IMR-90 (cell line): ENCODE measurements at regions not wholly inside any gene's neighbourhood (a gene's known extent, or its start where the extent isn't known, plus 50 kb on each side); places are given as distances from the start of the nearest gene placed in this dataset.

Source experiments
- ATAC-seq: fragments of 200-7000 bp; cut with Tn5 transposase; 2 replicates; pipeline ENCODE4 v1.9.1; 2020; ENCODE audit warnings: low read depth, mild to moderate bottlenecking, moderate library complexity
- BruUV-seq: library from RNA; stranded (reverse); fragments of 400-500 nt; replicated peaks from 2 replicates; lab custom pipeline; 2021; lab: Mats Ljungman, UMichigan
- CTCF ChIA-PET: fragments of 300-600 bp; formaldehyde crosslinking; extraction: SDS; loops from one replicate; lab custom pipeline; 2021; ENCODE audit warnings: antibody characterized with exemption; lab: Yijun Ruan, JAX
- POLR2A ChIA-PET: fragments of 300-600 bp; sonication (Branson Sonifier 250); formaldehyde crosslinking; loops from one replicate; lab custom pipeline; 2022; ENCODE audit warnings: antibody characterized with exemption; ENCODE audit not compliant: unreplicated experiment; lab: Charles Lee
- DNase-seq: peaks from one replicate; pipeline ENCODE4 v3.0.0; 2013
- H2AFZ ChIP-seq: replicated peaks from 2 replicates; pipeline ENCODE3; 2013; ENCODE audit warnings: low read length, mild to moderate bottlenecking; ENCODE audit not compliant: poor library complexity
- H2AK5ac ChIP-seq: 2 replicates; pipeline ENCODE4 v1.6.1; 2013; ENCODE audit warnings: low read depth, low read length, inconsistent platforms
- H2AK9ac ChIP-seq: replicated peaks from 2 replicates; pipeline ENCODE3; 2013; ENCODE audit warnings: mild to moderate bottlenecking, low read depth, low read length, moderate library complexity; ENCODE audit not compliant: poor library complexity
- H2BK120ac ChIP-seq: 2 replicates; pipeline ENCODE4 v1.6.1; 2013; ENCODE audit warnings: low read depth, low read length, inconsistent platforms
- H2BK15ac ChIP-seq: 3 replicates; pipeline ENCODE4 v1.6.1; 2013; ENCODE audit warnings: low read depth, low read length, inconsistent platforms
- H2BK20ac ChIP-seq: 2 replicates; pipeline ENCODE4 v1.6.1; 2013; ENCODE audit warnings: low read depth, mild to moderate bottlenecking, inconsistent platforms, low read length, moderate library complexity
- H2BK5ac ChIP-seq: 2 replicates; pipeline ENCODE4 v1.6.1; 2013; ENCODE audit warnings: mild to moderate bottlenecking, low read depth, low read length, inconsistent platforms; ENCODE audit not compliant: poor library complexity, severe bottlenecking
- H3K14ac ChIP-seq: replicated peaks from 2 replicates; pipeline ENCODE4 v1.6.1; 2013; ENCODE audit warnings: low read depth, low read length, inconsistent platforms
- H3K18ac ChIP-seq: 2 replicates; pipeline ENCODE4 v1.6.1; 2013; ENCODE audit warnings: low read depth, low read length, control low read depth
- H3K23ac ChIP-seq: 2 replicates; pipeline ENCODE4 v1.6.1; 2013; ENCODE audit warnings: low read depth, low read length, inconsistent platforms
- H3K27ac ChIP-seq: 2 replicates; pipeline ENCODE4 v1.5.1; 2013; ENCODE audit warnings: mild to moderate bottlenecking, control low read depth, low read length; ENCODE audit not compliant: insufficient read depth
- H3K27me3 ChIP-seq: 2 replicates; pipeline ENCODE4 v1.6.1; 2013; ENCODE audit warnings: low read length; ENCODE audit not compliant: control insufficient read depth, insufficient read depth
- H3K36me3 ChIP-seq: 2 replicates; pipeline ENCODE4 v1.6.1; 2013; ENCODE audit warnings: low read length, mixed read lengths; ENCODE audit not compliant: control insufficient read depth, insufficient read depth
- H3K4ac ChIP-seq: 2 replicates; pipeline ENCODE4 v1.6.1; 2013; ENCODE audit warnings: low read depth, low read length, inconsistent platforms
- H3K4me1 ChIP-seq: 2 replicates; pipeline ENCODE4 v1.6.1; 2013; ENCODE audit warnings: low read length, mixed read lengths; ENCODE audit not compliant: control insufficient read depth, insufficient read depth
- H3K4me2 ChIP-seq: 2 replicates; pipeline ENCODE4 v1.6.1; 2013; ENCODE audit warnings: low read depth, mild to moderate bottlenecking, control low read depth, low read length, moderate library complexity
- H3K4me3 ChIP-seq: 2 replicates; pipeline ENCODE4 v1.5.1; 2013; ENCODE audit warnings: low read depth, mild to moderate bottlenecking, control low read depth, low read length, moderate library complexity; ENCODE audit not compliant: insufficient read depth
- H3K56ac ChIP-seq: 2 replicates; pipeline ENCODE4 v1.6.1; 2013; ENCODE audit warnings: low read length, inconsistent platforms; ENCODE audit not compliant: insufficient read depth; ENCODE audit errors: extremely low read depth
- H3K79me1 ChIP-seq, 2 experiments: 2 replicates each; pipeline ENCODE4 v1.6.1; 2013; ENCODE audit warnings: low read length in 2 of 2, inconsistent platforms in 1 of 2, low read depth in 1 of 2
- H3K9ac ChIP-seq: 2 replicates; pipeline ENCODE4 v1.6.1; 2013; ENCODE audit warnings: low read depth, low read length, control low read depth
- H3K9me1 ChIP-seq: 2 replicates; pipeline ENCODE4 v1.6.1; 2013; ENCODE audit warnings: low read length, inconsistent platforms; ENCODE audit not compliant: insufficient read depth
- H3K9me3 ChIP-seq: 2 replicates; pipeline ENCODE4 v1.6.1; 2013; ENCODE audit warnings: low read length; ENCODE audit not compliant: control insufficient read depth, insufficient read depth
- H4K20me1 ChIP-seq: 2 replicates; pipeline ENCODE4 v1.6.1; 2013; ENCODE audit warnings: low read length, inconsistent platforms; ENCODE audit not compliant: insufficient read depth
- H4K5ac ChIP-seq: 2 replicates; pipeline ENCODE4 v1.6.1; 2013; ENCODE audit warnings: mild to moderate bottlenecking, low read depth, low read length, control low read depth
- H4K8ac ChIP-seq, 2 experiments: 2 replicates each; pipeline ENCODE4 v1.6.1; 2013; ENCODE audit warnings: low read depth in 2 of 2, low read length in 2 of 2, control low read depth in 1 of 2, inconsistent platforms in 1 of 2
- H4K91ac ChIP-seq: 2 replicates; pipeline ENCODE4 v1.6.1; 2013; ENCODE audit warnings: low read depth, low read length, inconsistent platforms; ENCODE audit not compliant: insufficient read depth
- CHD1 ChIP-seq: IDR thresholded peaks from 2 replicates; pipeline ENCODE4 v1.6.1; 2012; ENCODE audit warnings: low read depth, low read length, improper control_type of control experiment
- CTCF ChIP-seq: conservative IDR thresholded peaks from 2 replicates; pipeline ENCODE4 v1.5.1; 2012; ENCODE audit warnings: mild to moderate bottlenecking, low read depth, low read length, improper control_type of control experiment
- FOS ChIP-seq: fragments of 150-350 bp; IDR thresholded peaks from 2 replicates; pipeline ENCODE4 v1.6.1; 2016; ENCODE audit warnings: low read depth, low read length
- MAZ ChIP-seq: IDR thresholded peaks from 2 replicates; pipeline ENCODE4 v1.6.1; 2012; ENCODE audit warnings: low read depth, mild to moderate bottlenecking, low read length, improper control_type of control experiment, moderate library complexity, borderline replicate concordance
- MXI1 ChIP-seq: IDR thresholded peaks from 2 replicates; pipeline ENCODE4 v1.6.1; 2012; ENCODE audit warnings: low read depth, mild to moderate bottlenecking, low read length, moderate library complexity, borderline replicate concordance
- NFE2L2 ChIP-seq: fragments of 150-350 bp; IDR thresholded peaks from 2 replicates; pipeline ENCODE4 v1.6.1; 2016; ENCODE audit warnings: low read depth, mild to moderate bottlenecking, low read length
- RFX5 ChIP-seq: IDR thresholded peaks from 2 replicates; pipeline ENCODE4 v1.8.0; 2012; ENCODE audit warnings: low read depth, mild to moderate bottlenecking, low read length, moderate library complexity
- SMC3 ChIP-seq: fragments of 150-350 bp; IDR thresholded peaks from 2 replicates; pipeline ENCODE4 v1.6.1; 2016; ENCODE audit warnings: low read depth, mild to moderate bottlenecking, antibody characterized with exemption, low read length, moderate library complexity
- WGBS, 2 experiments: methylation state at CpG; one replicate each; pipeline versions ENCODE4 v1.1.5 to v1.1.7; 2013; ENCODE audit warnings: missing lambda C conversion rate in 2 of 2; ENCODE audit not compliant: insufficient read length in 1 of 2; ENCODE audit errors: extremely low coverage in 2 of 2; 5-methylcytosine and 5-hydroxymethylcytosine counted together
- dilution Hi-C: fragments of 300-500 bp; cut with HindIII; formaldehyde crosslinking; loops from one replicate; pipeline ENCODE4 v1.14.3; 2018; ENCODE audit warnings: low sequenced_read_pairs; ENCODE audit not compliant: unreplicated experiment
- in situ Hi-C: fragments of 300-500 bp; cut with MboI; formaldehyde crosslinking; loops from 3 replicates; pipeline ENCODE4 v1.14.3; 2019; ENCODE audit warnings: low sequenced_read_pairs, inconsistent platforms, mixed read lengths
- intact Hi-C: fragments of 100-400 bp; cut with micrococcal nuclease; formaldehyde crosslinking; loops from 2 replicates; pipeline ENCODE4 v1.10.0; 2022
- TF ChIP-seq, protein P1 (sequence below): fragments of 150-350 bp; IDR thresholded peaks from 2 replicates; pipeline ENCODE4 v1.6.1; 2017; ENCODE audit warnings: mild to moderate bottlenecking, antibody characterized with exemption, low read length, low read depth

DNA sequence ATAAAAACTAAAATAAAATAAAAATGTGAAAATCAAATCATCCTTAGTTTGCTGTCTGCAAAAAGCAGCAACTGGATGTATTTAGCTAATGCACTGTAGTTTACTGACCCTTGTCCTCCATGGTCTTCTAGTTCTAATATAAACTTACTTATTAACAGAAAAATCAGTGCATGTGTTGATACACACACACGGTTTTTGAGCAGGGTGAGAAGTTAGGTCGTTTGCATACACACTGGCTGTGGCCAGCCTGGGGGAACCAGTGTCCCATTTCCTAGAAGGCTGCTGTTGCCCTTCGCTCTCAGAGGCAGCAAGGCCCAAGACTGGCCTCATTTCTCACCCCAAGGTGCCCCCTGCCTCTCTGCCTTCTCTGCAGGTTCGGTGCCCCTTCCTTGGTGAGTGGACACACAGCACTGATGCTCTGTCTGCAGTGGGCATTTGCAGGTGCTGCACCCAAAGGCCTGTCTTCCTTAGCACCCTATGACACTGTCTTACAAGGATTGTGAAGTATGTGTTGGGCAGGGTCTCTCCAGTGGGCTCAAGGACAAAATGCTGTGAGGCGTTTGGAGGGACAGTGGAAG is 168.5 kb downstream of the SCP2D1 start:
- no peaks in the 10 kb centered on the region for H3K36me3 ChIP-seq
- intact Hi-C loops (no loop called here), in situ Hi-C loops (no loop called here), dilution Hi-C loops (no loop called here)
- no peak overlapping the region for H3K14ac ChIP-seq
- TF ChIP-seq RFX5 (no peak), NFE2L2 (no peak), SMC3 (no peak), MAZ (no peak), CTCF (no peak), FOS (no peak), MXI1 (no peak), CHD1 (no peak)
- TF ChIP-seq, protein P1, sequence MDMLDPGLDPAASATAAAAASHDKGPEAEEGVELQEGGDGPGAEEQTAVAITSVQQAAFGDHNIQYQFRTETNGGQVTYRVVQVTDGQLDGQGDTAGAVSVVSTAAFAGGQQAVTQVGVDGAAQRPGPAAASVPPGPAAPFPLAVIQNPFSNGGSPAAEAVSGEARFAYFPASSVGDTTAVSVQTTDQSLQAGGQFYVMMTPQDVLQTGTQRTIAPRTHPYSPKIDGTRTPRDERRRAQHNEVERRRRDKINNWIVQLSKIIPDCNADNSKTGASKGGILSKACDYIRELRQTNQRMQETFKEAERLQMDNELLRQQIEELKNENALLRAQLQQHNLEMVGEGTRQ = no peak
- POLR2A ChIA-PET = no interaction called here
- CTCF ChIA-PET = no interaction called here
- no peak overlapping the region for H4K91ac ChIP-seq
- H3K4ac ChIP-seq = no peak overlapping the region
- H3K4me1 ChIP-seq = no peaks in the 10 kb centered on the region
- H3K23ac ChIP-seq = no peak overlapping the region
- H3K9ac ChIP-seq = no peak overlapping the region
- ATAC-seq (no peak), DNase-seq (no peak)
- no peak overlapping the region for H2AK9ac ChIP-seq
- BruUV-seq = no TSS peak
- H2BK20ac ChIP-seq = no peak overlapping the region
- peaks cover 28% of the 10 kb centered on the region for H3K9me3 ChIP-seq
- no peak overlapping the region for H2BK5ac ChIP-seq
- no peak overlapping the region for H4K8ac ChIP-seq
- H4K20me1 ChIP-seq = no peaks in the 10 kb centered on the region
- no peak overlapping the region for H3K27ac ChIP-seq
- no peak overlapping the region for H2BK15ac ChIP-seq
- no peaks in the 10 kb centered on the region for H3K79me1 ChIP-seq
- H2AFZ ChIP-seq = no peak overlapping the region
- no peak overlapping the region for H3K56ac ChIP-seq
- no peak overlapping the region for H4K5ac ChIP-seq
- H3K9me1 ChIP-seq = no peaks in the 10 kb centered on the region
- no peak overlapping the region for H2BK120ac ChIP-seq
- no peaks in the 10 kb centered on the region for H3K27me3 ChIP-seq
- H3K4me3 ChIP-seq = no peak overlapping the region
- no peak overlapping the region for H3K18ac ChIP-seq
- H2AK5ac ChIP-seq = no peak overlapping the region
- no peak overlapping the region for H3K4me2 ChIP-seq
- 22% methylated on average over 1 of the region's 5 CpGs; no CpG with 5 or more reads in 1 of the 2 experiments for WGBS, 2 experiments
